Calu3 (cell line): ENCODE measurements at regions not wholly inside any gene's neighbourhood (a gene's known extent, or its start where the extent isn't known, plus 50 kb on each side); places are given as distances from the start of the nearest gene placed in this dataset.

Source experiments
- BruUV-seq: library from RNA; stranded (reverse); fragments of 400-500 nt; replicated peaks from 2 replicates; lab custom pipeline; 2021; lab: Mats Ljungman, UMichigan
- CTCF ChIA-PET: fragments of 300-600 bp; sonication (Branson Sonifier 250); formaldehyde crosslinking; loops from one replicate; lab custom pipeline; 2022; ENCODE audit warnings: antibody characterized with exemption; lab: Charles Lee
- DNase-seq: peaks from one replicate; pipeline ENCODE4 v3.0.0; 2022
- H3K27ac Mint-ChIP-seq: one replicate; pipeline ENCODE4 v1.8.0; 2022; ENCODE audit warnings: mixed read lengths; ENCODE audit not compliant: unreplicated experiment
- H3K27me3 Mint-ChIP-seq: one replicate; pipeline ENCODE4 v1.8.0; 2022; ENCODE audit warnings: mixed read lengths; ENCODE audit not compliant: unreplicated experiment
- H3K36me3 Mint-ChIP-seq: one replicate; pipeline ENCODE4 v1.8.0; 2022; ENCODE audit warnings: mild to moderate bottlenecking, moderate library complexity, mixed read lengths; ENCODE audit not compliant: insufficient read depth, unreplicated experiment
- H3K4me1 Mint-ChIP-seq: one replicate; pipeline ENCODE4 v1.8.0; 2022; ENCODE audit warnings: mild to moderate bottlenecking, low read depth, mixed read lengths; ENCODE audit not compliant: unreplicated experiment
- H3K4me3 Mint-ChIP-seq: one replicate; pipeline ENCODE4 v1.8.0; 2022; ENCODE audit warnings: mild to moderate bottlenecking, low read depth, moderate library complexity, mixed read lengths; ENCODE audit not compliant: unreplicated experiment
- H3K9me3 Mint-ChIP-seq: one replicate; pipeline ENCODE4 v1.8.0; 2022; ENCODE audit warnings: low read depth, mixed read lengths; ENCODE audit not compliant: unreplicated experiment
- CTCF ChIP-seq: fragments of 200-600 bp; IDR thresholded peaks from one replicate; pipeline ENCODE4 v1.8.0; 2022; ENCODE audit warnings: antibody characterized with exemption; ENCODE audit not compliant: unreplicated experiment
- intact Hi-C: fragments of 100-400 bp; cut with micrococcal nuclease; formaldehyde crosslinking; loops from one replicate; pipeline ENCODE4 v1.10.0; 2022; ENCODE audit not compliant: unreplicated experiment

- BruUV-seq: no TSS peak
- peak; percentile 23 for DNase-seq
- Mint-ChIP-seq H3K27ac (peak overlapping the region; percentile 37), H3K27me3 (no peaks in the 10 kb centered on the region), H3K36me3 (no peaks in the 10 kb centered on the region), H3K4me3 (no peak overlapping the region), H3K4me1 (no peaks in the 10 kb centered on the region), H3K9me3 (no peaks in the 10 kb centered on the region)
- TF ChIP-seq CTCF: no peak
- CTCF ChIA-PET: interaction anchor here (0.6 to 1.3 kb wide), 2 partner anchors 9 to 18 kb away, joined by 3 read pairs; no protein-coding TSS in a partner anchor
- intact Hi-C loops: no loop called here
These were observed 800.5 kb upstream of the KCND2 start for GRCh38 chr7:119472408-119473038.

GRCh38 chr7:119482209-119482608 is 790.8 kb upstream of the KCND2 start:
- Mint-ChIP-seq H3K9me3 (peaks cover 3% of the 10 kb centered on the region), H3K27me3 (no peaks in the 10 kb centered on the region), H3K4me3 (no peak overlapping the region), H3K27ac (no peak overlapping the region), H3K36me3 (no peaks in the 10 kb centered on the region), H3K4me1 (no peaks in the 10 kb centered on the region)
- TF ChIP-seq CTCF: peak; percentile 46
- CTCF ChIA-PET: interaction anchor here (1.3 kb wide), 1 partner anchor 10 kb away, joined by 3 read pairs; no protein-coding TSS in a partner anchor
- no TSS peak for BruUV-seq
- intact Hi-C loops: loop anchor here (2.0 kb wide), 1 partner anchor 211 kb away; no protein-coding TSS in a partner anchor
- DNase-seq: peak; percentile 51

GRCh38 chr7:119482671-119483070 is 790.3 kb upstream of the KCND2 start:
- Mint-ChIP-seq H3K4me3 (no peak overlapping the region), H3K4me1 (no peaks in the 10 kb centered on the region), H3K9me3 (peaks cover 3% of the 10 kb centered on the region), H3K27me3 (no peaks in the 10 kb centered on the region), H3K36me3 (no peaks in the 10 kb centered on the region), H3K27ac (no peak overlapping the region)
- no TSS peak for BruUV-seq
- CTCF ChIA-PET: interaction anchor here (1.3 kb wide), 1 partner anchor 11 kb away, joined by 3 read pairs; no protein-coding TSS in a partner anchor
- DNase-seq: no peak
- no peak for TF ChIP-seq CTCF
- intact Hi-C loops: loop anchor here (2.0 kb wide), 1 partner anchor 212 kb away; no protein-coding TSS in a partner anchor

- CTCF ChIA-PET: no interaction called here
- H3K9me3 Mint-ChIP-seq: peaks cover 3% of the 10 kb centered on the region
- H3K36me3 Mint-ChIP-seq: no peaks in the 10 kb centered on the region
These were observed 789.6 kb upstream of the KCND2 start for GRCh38 chr7:119483364-119483763.

More at GRCh38 chr7:119483364-119483763, 789.6 kb upstream of the KCND2 start:
- TF ChIP-seq CTCF: no peak
- BruUV-seq: no TSS peak
- intact Hi-C loops: loop anchor here (2.0 kb wide), 1 partner anchor 213 kb away; no protein-coding TSS in a partner anchor
- DNase-seq: no peak
- Mint-ChIP-seq H3K4me3 (no peak overlapping the region), H3K27me3 (no peaks in the 10 kb centered on the region), H3K27ac (no peak overlapping the region), H3K4me1 (no peaks in the 10 kb centered on the region)
